Keratinocyte (primary cell): ENCODE measurements at regions not wholly inside any gene's neighbourhood (a gene's known extent, or its start where the extent isn't known, plus 50 kb on each side); places are given as distances from the start of the nearest gene placed in this dataset.
"Not testable (repeated sequence)": the region's sequence is repeated elsewhere in the genome, so short reads cannot be mapped to it uniquely, and the experiment has no call there.

ENCODE experiments used
- DNase-seq: peaks from one replicate; pipeline ENCODE4 v3.0.0-alpha.2; 2011; ENCODE audit warnings: low read depth, missing footprints, low spot score
- FAIRE-seq: peaks from 2 replicates; lab custom pipeline; 2011; peaks lifted over from hg19 to GRCh38; lab: Jason Lieb, UNC
- H2AFZ ChIP-seq: 2 replicates; pipeline ENCODE4 v1.6.0; 2012; ENCODE audit warnings: low read length, control low read depth, inconsistent platforms; ENCODE audit not compliant: control insufficient read depth
- H3K27ac ChIP-seq: 2 replicates; pipeline ENCODE4 v1.5.1; 2011; ENCODE audit warnings: low read length; ENCODE audit not compliant: control insufficient read depth, insufficient read depth
- H3K27me3 ChIP-seq: 3 replicates; pipeline ENCODE4 v1.6.0; 2011; ENCODE audit warnings: low read length; ENCODE audit not compliant: control insufficient read depth, insufficient read depth; ENCODE audit errors: extremely low read depth
- H3K36me3 ChIP-seq, 2 experiments: 2 replicates in 1 of 2; 3 replicates in 1 of 2; pipeline ENCODE4 v1.5.1; 2011; ENCODE audit warnings: low read length in 2 of 2, mild to moderate bottlenecking in 1 of 2; ENCODE audit not compliant: control insufficient read depth in 2 of 2, insufficient read depth in 2 of 2; ENCODE audit errors: extremely low read depth in 1 of 2
- H3K4me1 ChIP-seq: 3 replicates; pipeline ENCODE4 v1.5.1; 2011; ENCODE audit warnings: low read length; ENCODE audit not compliant: control insufficient read depth, insufficient read depth; ENCODE audit errors: extremely low read depth
- H3K4me2 ChIP-seq: 3 replicates; pipeline ENCODE4 v1.6.0; 2011; ENCODE audit warnings: low read depth, low read length; ENCODE audit not compliant: control insufficient read depth, insufficient read depth; ENCODE audit errors: extremely low read depth
- H3K4me3 ChIP-seq, 3 experiments: fragments of 200-600 bp in 1 of 3; sonication (generic) in 1 of 3; 2 replicates in 2 of 3; 3 replicates in 1 of 3; pipeline ENCODE4 v1.5.1; 2011 to 2016; ENCODE audit warnings: low read length in 3 of 3, mild to moderate bottlenecking in 3 of 3, control low read depth in 2 of 3, inconsistent platforms in 1 of 3, low read depth in 1 of 3, mixed read lengths in 1 of 3, mixed run types in 1 of 3, moderate library complexity in 1 of 3; ENCODE audit not compliant: control insufficient read depth in 2 of 3, insufficient read depth in 2 of 3; ENCODE audit errors: extremely low read depth in 1 of 3
- H3K79me2 ChIP-seq: 2 replicates; pipeline ENCODE4 v1.6.0; 2012; ENCODE audit warnings: low read length; ENCODE audit not compliant: control insufficient read depth, insufficient read depth
- H3K9ac ChIP-seq: 3 replicates; pipeline ENCODE4 v1.6.0; 2011; ENCODE audit warnings: low read length; ENCODE audit not compliant: control insufficient read depth, insufficient read depth; ENCODE audit errors: extremely low read depth
- H3K9me1 ChIP-seq: 3 replicates; pipeline ENCODE4 v1.6.0; 2011; ENCODE audit warnings: low read length; ENCODE audit not compliant: control insufficient read depth, insufficient read depth; ENCODE audit errors: extremely low read depth
- H3K9me3 ChIP-seq: 2 replicates; pipeline ENCODE4 v1.5.1; 2012; ENCODE audit warnings: low read depth, low read length; ENCODE audit not compliant: control insufficient read depth
- H4K20me1 ChIP-seq: 3 replicates; pipeline ENCODE4 v1.6.0; 2011; ENCODE audit warnings: low read length; ENCODE audit not compliant: control insufficient read depth, insufficient read depth; ENCODE audit errors: extremely low read depth
- CTCF ChIP-seq, 3 experiments: IDR thresholded peaks in 1 of 3; conservative IDR thresholded peaks in 1 of 3; optimal IDR thresholded peaks in 1 of 3; 2 replicates in 2 of 3; 3 replicates in 1 of 3; pipeline versions ENCODE3 to v1.5.1; 2011; ENCODE audit warnings: low read length in 3 of 3, mild to moderate bottlenecking in 3 of 3, moderate library complexity in 2 of 3, control low read depth in 1 of 3, inconsistent platforms in 1 of 3; ENCODE audit not compliant: insufficient read depth in 2 of 3; ENCODE audit errors: extremely low read depth in 1 of 3
- EZH2 ChIP-seq: IDR thresholded peaks from one replicate; pipeline ENCODE4 v1.6.1; 2012; ENCODE audit warnings: inconsistent platforms, mild to moderate bottlenecking, low read length, moderate library complexity
- dilution Hi-C: fragments of 300-500 bp; cut with MboI; formaldehyde crosslinking; loops from one replicate; pipeline ENCODE4 v1.7.0; 2020; ENCODE audit warnings: low sequenced_read_pairs; ENCODE audit not compliant: extremely low pct_ligation_motif_present

GRCh38 chr13:89520468-89520867 is 1827.0 kb upstream of the MIR17HG start:
- no peak overlapping the region for H3K4me2 ChIP-seq
- no peaks in the 10 kb centered on the region for H3K79me2 ChIP-seq
- peaks cover 5% of the 10 kb centered on the region for H3K4me1 ChIP-seq
- no peak overlapping the region for H3K27ac ChIP-seq
- dilution Hi-C loops, result no loop called here
- FAIRE-seq (no peak), DNase-seq (no peak)
- no peaks in the 10 kb centered on the region for H3K36me3 ChIP-seq
- H3K9me3 ChIP-seq, result no peaks in the 10 kb centered on the region
- H3K9ac ChIP-seq, result no peak overlapping the region
- no peaks in the 10 kb centered on the region for H4K20me1 ChIP-seq
- no peak overlapping the region for H3K4me3 ChIP-seq
- TF ChIP-seq EZH2 (no peak), CTCF (optimal IDR thresholded peaks at IDR 0.05 in 1 of 3, IDR thresholded peaks at IDR 0.05 in 1 of 3, conservative IDR thresholded peaks at IDR 0.05 in 1 of 3; ENCODE audit: extremely low read depth in 1 of 3, insufficient read depth in 2 of 3, low read length in 3 of 3) (no peak)
- H3K9me1 ChIP-seq, result no peaks in the 10 kb centered on the region
- H2AFZ ChIP-seq, result no peak overlapping the region
- H3K27me3 ChIP-seq, result no peaks in the 10 kb centered on the region

- H2AFZ ChIP-seq, H3K27me3 ChIP-seq, H3K4me1 ChIP-seq, H3K9ac ChIP-seq, H3K9me3 ChIP-seq, dilution Hi-C loops, H3K9me1 ChIP-seq, DNase-seq, H3K4me3 ChIP-seq, H3K4me2 ChIP-seq, FAIRE-seq, H4K20me1 ChIP-seq, H3K79me2 ChIP-seq, H3K36me3 ChIP-seq, H3K27ac ChIP-seq: not testable (repeated sequence)
Measured at GRCh38 chr13:89521672-89522071, 1825.8 kb upstream of the MIR17HG start.
